ENCODE measurements at regions not wholly inside any gene's neighbourhood (a gene's known extent, or its start where the extent isn't known, plus 50 kb on each side); places are given as distances from the start of the nearest gene placed in this dataset.

GRCh38 chr14:41303506-41303905 lies 303.2 kb upstream of the LRFN5 start:
- Histone ChIP-seq H3K9ac (no peak overlapping the region), H3K4me2 (no peak overlapping the region), H3K27me3 (no peaks in the 10 kb centered on the region), H3K36me3 (no peaks in the 10 kb centered on the region), H4K20me1 (no peaks in the 10 kb centered on the region), H3K4me3 (no peak overlapping the region), H3K27ac (no peak overlapping the region), H3K9me3 (replicated peaks in 1 of 11) (no peaks in the 10 kb centered on the region), H3K4me1 (no peaks in the 10 kb centered on the region)
- no peak for TF ChIP-seq Cebpa-rat (IDR thresholded peaks at IDR 0.05)

- Histone ChIP-seq H3K27ac (no peak overlapping the region), H3K9ac (no peak overlapping the region), H3K4me2 (no peak overlapping the region), H4K20me1 (no peaks in the 10 kb centered on the region), H3K4me1 (no peaks in the 10 kb centered on the region), H3K36me3 (no peaks in the 10 kb centered on the region), H3K27me3 (no peaks in the 10 kb centered on the region), H3K4me3 (no peak overlapping the region), H3K9me3 (replicated peaks in 1 of 11) (no peaks in the 10 kb centered on the region)
- no peak for TF ChIP-seq Cebpa-rat (IDR thresholded peaks at IDR 0.05)
Observed at GRCh38 chr14:41302776-41303175, 303.9 kb upstream of the LRFN5 start.

GRCh38 chr14:41299924-41300323 lies 306.8 kb upstream of the LRFN5 start:
- H3K4me2 ChIP-seq, result no peak overlapping the region
- H3K4me3 ChIP-seq, result no peak overlapping the region
- no peaks in the 10 kb centered on the region for H3K27me3 ChIP-seq

GRCh38 chr14:41298328-41298690 lies 308.4 kb upstream of the LRFN5 start:
- Histone ChIP-seq H3K36me3 (no peaks in the 10 kb centered on the region), H3K9me3 (replicated peaks in 1 of 11) (no peaks in the 10 kb centered on the region), H3K27me3 (no peaks in the 10 kb centered on the region)

More at GRCh38 chr14:41299924-41300323, 306.8 kb upstream of the LRFN5 start:
- Histone ChIP-seq H4K20me1 (no peaks in the 10 kb centered on the region), H3K9me3 (replicated peaks in 1 of 11) (no peaks in the 10 kb centered on the region), H3K36me3 (no peaks in the 10 kb centered on the region), H3K27ac (no peak overlapping the region), H3K4me1 (no peaks in the 10 kb centered on the region), H3K9ac (no peak overlapping the region)
- no peak for TF ChIP-seq Cebpa-rat (IDR thresholded peaks at IDR 0.05)

GRCh38 chr14:41297576-41298327 lies 308.9 kb upstream of the LRFN5 start:
- no peaks in the 10 kb centered on the region for H4K20me1 ChIP-seq
- H3K27me3 ChIP-seq, result no peaks in the 10 kb centered on the region
- H3K4me3 ChIP-seq, result no peak overlapping the region
- H3K9me3 ChIP-seq (replicated peaks in 1 of 11), result no peaks in the 10 kb centered on the region
- TF ChIP-seq Cebpa-rat (IDR thresholded peaks at IDR 0.05), result no peak
- no peak overlapping the region for H3K4me2 ChIP-seq
- H3K36me3 ChIP-seq, result no peaks in the 10 kb centered on the region
- H3K9ac ChIP-seq, result no peak overlapping the region
- H3K27ac ChIP-seq, result no peak overlapping the region
- no peaks in the 10 kb centered on the region for H3K4me1 ChIP-seq

More at GRCh38 chr14:41298328-41298690, 308.4 kb upstream of the LRFN5 start:
- H3K4me2 ChIP-seq, result no peak overlapping the region
- no peak for TF ChIP-seq Cebpa-rat (IDR thresholded peaks at IDR 0.05)
- no peak overlapping the region for H3K4me3 ChIP-seq
- no peaks in the 10 kb centered on the region for H3K4me1 ChIP-seq
- H3K27ac ChIP-seq, result no peak overlapping the region
- H3K9ac ChIP-seq, result no peak overlapping the region
- no peaks in the 10 kb centered on the region for H4K20me1 ChIP-seq

GRCh38 chr14:41295734-41296133 lies 310.9 kb upstream of the LRFN5 start:
- Histone ChIP-seq H3K4me2 (no peak overlapping the region), H3K4me3 (no peak overlapping the region), H3K9ac (no peak overlapping the region), H3K36me3 (no peaks in the 10 kb centered on the region), H3K27me3 (no peaks in the 10 kb centered on the region), H3K4me1 (no peaks in the 10 kb centered on the region), H4K20me1 (no peaks in the 10 kb centered on the region), H3K9me3 (replicated peaks in 1 of 11) (no peaks in the 10 kb centered on the region), H3K27ac (no peak overlapping the region)
- TF ChIP-seq Cebpa-rat (IDR thresholded peaks at IDR 0.05), result no peak

GRCh38 chr14:41289025-41289424 lies 317.7 kb upstream of the LRFN5 start:
- Histone ChIP-seq H4K20me1 (no peaks in the 10 kb centered on the region), H3K9ac (no peak overlapping the region), H3K27ac (no peak overlapping the region), H3K4me3 (no peak overlapping the region), H3K4me2 (no peak overlapping the region), H3K27me3 (no peaks in the 10 kb centered on the region), H3K36me3 (no peaks in the 10 kb centered on the region), H3K9me3 (replicated peaks in 1 of 11) (no peaks in the 10 kb centered on the region), H3K4me1 (no peaks in the 10 kb centered on the region)
- TF ChIP-seq Cebpa-rat (IDR thresholded peaks at IDR 0.05), result no peak

- Histone ChIP-seq H3K27ac (no peak overlapping the region), H3K4me3 (no peak overlapping the region), H3K36me3 (no peaks in the 10 kb centered on the region), H4K20me1 (no peaks in the 10 kb centered on the region), H3K4me2 (no peak overlapping the region), H3K9ac (no peak overlapping the region), H3K9me3 (replicated peaks in 1 of 11) (no peaks in the 10 kb centered on the region), H3K27me3 (no peaks in the 10 kb centered on the region), H3K4me1 (no peaks in the 10 kb centered on the region)
- no peak for TF ChIP-seq Cebpa-rat (IDR thresholded peaks at IDR 0.05)
Observed at GRCh38 chr14:41285186-41285748, 321.4 kb upstream of the LRFN5 start.

GRCh38 chr14:41280745-41281144 lies 325.9 kb upstream of the LRFN5 start:
- H3K27ac ChIP-seq, result no peak overlapping the region

GRCh38 chr14:41277450-41277849 lies 329.2 kb upstream of the LRFN5 start:
- Histone ChIP-seq H3K27me3 (no peaks in the 10 kb centered on the region), H3K36me3 (no peaks in the 10 kb centered on the region), H3K4me3 (no peak overlapping the region), H3K9me3 (replicated peaks in 1 of 11) (no peaks in the 10 kb centered on the region), H3K4me2 (no peak overlapping the region), H3K27ac (no peak overlapping the region), H4K20me1 (no peaks in the 10 kb centered on the region), H3K9ac (no peak overlapping the region), H3K4me1 (0 out of 20 replicates have a peak, but pooled peaks cover 0 to 4% (median 0%) of the 10 kb centered on the region in 10 experiments)
- TF ChIP-seq Cebpa-rat (IDR thresholded peaks at IDR 0.05), result no peak

More at GRCh38 chr14:41280745-41281144, 325.9 kb upstream of the LRFN5 start:
- no peaks in the 10 kb centered on the region for H3K27me3 ChIP-seq
- TF ChIP-seq Cebpa-rat (IDR thresholded peaks at IDR 0.05), result no peak
- H3K4me3 ChIP-seq, result no peak overlapping the region
- H3K4me1 ChIP-seq, result no peaks in the 10 kb centered on the region
- no peak overlapping the region for H3K9ac ChIP-seq
- no peaks in the 10 kb centered on the region for H3K36me3 ChIP-seq
- no peaks in the 10 kb centered on the region for H3K9me3 ChIP-seq (replicated peaks in 1 of 11)
- no peaks in the 10 kb centered on the region for H4K20me1 ChIP-seq
- H3K4me2 ChIP-seq, result no peak overlapping the region
